Natural killer cell (primary cell): ENCODE measurements at regions not wholly inside any gene's neighbourhood (a gene's known extent, or its start where the extent isn't known, plus 50 kb on each side); places are given as distances from the start of the nearest gene placed in this dataset.

Experiments used
- ATAC-seq, 3 donors: fragments of 150-1000 bp in 2 of 3; fragments of 200-7000 bp in 1 of 3; cut with Tn5 transposase; 1 replicate in 1 of 3; 2 replicates in 2 of 3; pipeline ENCODE4 v1.10.0; 2021; ENCODE audit warnings: mild to moderate bottlenecking in 2 of 3, moderate library complexity in 2 of 3
- DNase-seq, 2 donors: peaks; one replicate each; pipeline versions ENCODE4 v3.0.0 to v3.0.0-alpha.2; 2013 to 2021; ENCODE audit warnings: mixed read lengths in 1 of 2
- H3K27ac ChIP-seq: one replicate; pipeline ENCODE4 v1.5.1; 2013; ENCODE audit warnings: mild to moderate bottlenecking, low read length
- H3K27me3 ChIP-seq: one replicate; pipeline ENCODE4 v1.6.1; 2013; ENCODE audit warnings: low read length; ENCODE audit not compliant: control insufficient read depth, insufficient read depth
- H3K36me3 ChIP-seq: one replicate; pipeline ENCODE4 v1.6.1; 2013; ENCODE audit warnings: low read length; ENCODE audit not compliant: control insufficient read depth, insufficient read depth
- H3K4me1 ChIP-seq: one replicate; pipeline ENCODE4 v1.6.1; 2013; ENCODE audit warnings: low read length; ENCODE audit not compliant: control insufficient read depth, insufficient read depth
- H3K4me3 ChIP-seq: one replicate; pipeline ENCODE4 v1.5.1; 2013; ENCODE audit warnings: low read length
- H3K9me3 ChIP-seq: one replicate; pipeline ENCODE4 v1.6.1; 2013; ENCODE audit warnings: low read length; ENCODE audit not compliant: control insufficient read depth, insufficient read depth
- H3K27ac Mint-ChIP-seq, 2 donors: one replicate each; pipeline ENCODE4 v1.8.0; 2022; ENCODE audit warnings: mild to moderate bottlenecking in 2 of 2, mixed read lengths in 2 of 2, moderate library complexity in 1 of 2
- H3K27me3 Mint-ChIP-seq, 2 donors: one replicate each; pipeline ENCODE4 v1.8.0; 2022; ENCODE audit warnings: low read depth in 2 of 2, mixed read lengths in 2 of 2
- H3K36me3 Mint-ChIP-seq: one replicate; pipeline ENCODE4 v1.8.0; 2022; ENCODE audit warnings: mixed read lengths
- H3K4me1 Mint-ChIP-seq, 2 donors: one replicate each; pipeline ENCODE4 v1.8.0; 2022; ENCODE audit warnings: mixed read lengths in 2 of 2
- H3K4me3 Mint-ChIP-seq: one replicate; pipeline ENCODE4 v1.8.0; 2022; ENCODE audit warnings: mild to moderate bottlenecking, moderate library complexity, mixed read lengths
- H3K9me3 Mint-ChIP-seq, 2 donors: one replicate each; pipeline ENCODE4 v1.8.0; 2022; ENCODE audit warnings: mixed read lengths in 2 of 2
- WGBS: methylation state at CpG from one replicate; pipeline ENCODE4 v1.1.7; 2013; ENCODE audit warnings: missing lambda C conversion rate; ENCODE audit not compliant: insufficient coverage; 5-methylcytosine and 5-hydroxymethylcytosine counted together
- intact Hi-C: fragments of 100-400 bp; cut with micrococcal nuclease; formaldehyde crosslinking; loops from one replicate; pipeline ENCODE4 v1.14.2; 2022
- TF ChIP-seq, protein P1 (sequence below): fragments of 200-600 bp; IDR thresholded peaks from one replicate; pipeline ENCODE4 v1.8.0; 2022; ENCODE audit warnings: antibody characterized with exemption

DNA sequence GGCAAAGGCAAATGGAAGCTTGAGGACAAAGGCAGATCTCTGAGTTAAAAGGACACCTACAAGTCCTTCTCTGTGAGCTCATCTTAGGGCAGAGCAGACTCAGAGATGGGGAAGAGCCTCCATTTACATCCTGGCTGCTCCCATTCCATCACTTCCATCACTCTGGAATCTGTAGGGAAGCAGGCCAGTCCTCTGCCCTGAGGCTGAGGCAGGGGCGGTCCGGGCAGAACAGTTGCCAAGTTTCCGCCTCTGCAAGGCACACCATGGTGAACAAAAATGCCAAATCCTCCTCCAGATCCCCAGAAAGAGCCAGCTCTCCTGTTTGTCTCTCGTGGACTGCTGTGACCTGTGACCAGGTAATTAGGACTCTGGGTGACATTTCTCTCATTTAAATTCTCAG is 209.6 kb upstream of the SSTR4 start:
- Histone ChIP-seq H3K27ac (no peak overlapping the region), H3K4me3 (no peak overlapping the region), H3K27me3 (no peaks in the 10 kb centered on the region), H3K9me3 (no peaks in the 10 kb centered on the region), H3K36me3 (no peaks in the 10 kb centered on the region), H3K4me1 (no peaks in the 10 kb centered on the region)
- TF ChIP-seq, protein P1, sequence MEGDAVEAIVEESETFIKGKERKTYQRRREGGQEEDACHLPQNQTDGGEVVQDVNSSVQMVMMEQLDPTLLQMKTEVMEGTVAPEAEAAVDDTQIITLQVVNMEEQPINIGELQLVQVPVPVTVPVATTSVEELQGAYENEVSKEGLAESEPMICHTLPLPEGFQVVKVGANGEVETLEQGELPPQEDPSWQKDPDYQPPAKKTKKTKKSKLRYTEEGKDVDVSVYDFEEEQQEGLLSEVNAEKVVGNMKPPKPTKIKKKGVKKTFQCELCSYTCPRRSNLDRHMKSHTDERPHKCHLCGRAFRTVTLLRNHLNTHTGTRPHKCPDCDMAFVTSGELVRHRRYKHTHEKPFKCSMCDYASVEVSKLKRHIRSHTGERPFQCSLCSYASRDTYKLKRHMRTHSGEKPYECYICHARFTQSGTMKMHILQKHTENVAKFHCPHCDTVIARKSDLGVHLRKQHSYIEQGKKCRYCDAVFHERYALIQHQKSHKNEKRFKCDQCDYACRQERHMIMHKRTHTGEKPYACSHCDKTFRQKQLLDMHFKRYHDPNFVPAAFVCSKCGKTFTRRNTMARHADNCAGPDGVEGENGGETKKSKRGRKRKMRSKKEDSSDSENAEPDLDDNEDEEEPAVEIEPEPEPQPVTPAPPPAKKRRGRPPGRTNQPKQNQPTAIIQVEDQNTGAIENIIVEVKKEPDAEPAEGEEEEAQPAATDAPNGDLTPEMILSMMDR = no peak
- intact Hi-C loops = no loop called here
- Mint-ChIP-seq H3K4me1 (no peaks in the 10 kb centered on the region), H3K36me3 (no peaks in the 10 kb centered on the region), H3K27ac (no peak overlapping the region), H3K4me3 (no peak overlapping the region), H3K27me3 (no peaks in the 10 kb centered on the region), H3K9me3 (no peaks in the 10 kb centered on the region)
- WGBS = 90% methylated on average over 4 of the region's 4 CpGs
- no peak for DNase-seq
- ATAC-seq = no peak

- intact Hi-C loops = no loop called here
- Histone ChIP-seq H3K9me3 (no peaks in the 10 kb centered on the region), H3K27me3 (no peaks in the 10 kb centered on the region), H3K27ac (no peak overlapping the region), H3K4me1 (no peaks in the 10 kb centered on the region), H3K4me3 (no peak overlapping the region), H3K36me3 (no peaks in the 10 kb centered on the region)
- Mint-ChIP-seq H3K36me3 (no peaks in the 10 kb centered on the region), H3K27ac (no peak overlapping the region), H3K4me1 (no peaks in the 10 kb centered on the region), H3K27me3 (peaks cover 0 to 8% of the 10 kb centered on the region in 2 donors), H3K4me3 (no peak overlapping the region), H3K9me3 (no peaks in the 10 kb centered on the region)
- DNase-seq (no peak), ATAC-seq (no peak)
- 82% methylated on average over 8 of the region's 8 CpGs for whole genome bisulfite sequencing
- TF ChIP-seq, protein P1 = no peak
Observed at GRCh38 chr20:22826306-22827230, 208.5 kb upstream of the SSTR4 start.

DNA sequence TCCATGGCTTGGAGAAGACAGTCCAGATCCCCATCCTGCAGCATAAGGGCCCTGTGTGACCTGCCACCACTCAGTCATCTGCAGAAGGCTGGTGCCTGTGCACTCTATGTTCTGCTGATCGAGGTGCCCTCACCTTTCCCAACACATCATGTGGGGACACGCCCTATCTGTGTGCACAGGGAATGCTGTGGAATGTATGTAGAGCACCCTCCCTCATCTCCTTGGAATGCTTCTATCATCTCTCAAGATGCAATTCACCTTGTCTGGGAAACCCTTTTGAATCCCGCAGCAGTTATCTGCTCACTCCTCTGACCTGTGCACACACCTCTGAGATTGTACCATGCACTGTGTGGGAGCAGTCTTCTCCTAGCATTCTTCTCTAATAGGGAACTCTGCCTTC is 207.2 kb upstream of the SSTR4 start:
- Histone ChIP-seq H3K4me3 (no peak overlapping the region), H3K9me3 (no peaks in the 10 kb centered on the region), H3K36me3 (no peaks in the 10 kb centered on the region), H3K27ac (no peak overlapping the region), H3K4me1 (no peaks in the 10 kb centered on the region), H3K27me3 (no peaks in the 10 kb centered on the region)
- no peaks in the 10 kb centered on the region for H3K9me3 Mint-ChIP-seq
- WGBS = 100% methylated on average over 1 of the region's 3 CpGs
- H3K4me1 Mint-ChIP-seq = no peaks in the 10 kb centered on the region
- H3K36me3 Mint-ChIP-seq = no peaks in the 10 kb centered on the region
- intact Hi-C loops = no loop called here
- ATAC-seq (no peak), DNase-seq (no peak)
- no peak overlapping the region for H3K27ac Mint-ChIP-seq
- TF ChIP-seq, protein P1 = no peak
- no peak overlapping the region for H3K4me3 Mint-ChIP-seq
- peaks cover 0 to 12% of the 10 kb centered on the region in 2 donors for H3K27me3 Mint-ChIP-seq

GRCh38 chr20:22829356-22829755 is 205.8 kb upstream of the SSTR4 start:
- H3K4me1 ChIP-seq = no peaks in the 10 kb centered on the region
- H3K36me3 ChIP-seq = no peaks in the 10 kb centered on the region
- no peak overlapping the region for H3K4me3 Mint-ChIP-seq
- peaks cover 0 to 12% of the 10 kb centered on the region in 2 donors for H3K27me3 Mint-ChIP-seq
- no peak overlapping the region for H3K27ac ChIP-seq
- no peaks in the 10 kb centered on the region for H3K36me3 Mint-ChIP-seq
- ATAC-seq = no peak
- no peak overlapping the region for H3K27ac Mint-ChIP-seq
- WGBS = 90% methylated on average over 3 of the region's 3 CpGs
- TF ChIP-seq, protein P1 = no peak
- no peaks in the 10 kb centered on the region for H3K4me1 Mint-ChIP-seq
- DNase-seq = no peak
- no peak overlapping the region for H3K4me3 ChIP-seq
- H3K9me3 ChIP-seq = no peaks in the 10 kb centered on the region
- no peaks in the 10 kb centered on the region for H3K9me3 Mint-ChIP-seq
- H3K27me3 ChIP-seq = no peaks in the 10 kb centered on the region
- intact Hi-C loops = no loop called here
